ENCODE measurements at regions not wholly inside any gene's neighbourhood (a gene's known extent, or its start where the extent isn't known, plus 50 kb on each side); places are given as distances from the start of the nearest gene placed in this dataset.

DNA sequence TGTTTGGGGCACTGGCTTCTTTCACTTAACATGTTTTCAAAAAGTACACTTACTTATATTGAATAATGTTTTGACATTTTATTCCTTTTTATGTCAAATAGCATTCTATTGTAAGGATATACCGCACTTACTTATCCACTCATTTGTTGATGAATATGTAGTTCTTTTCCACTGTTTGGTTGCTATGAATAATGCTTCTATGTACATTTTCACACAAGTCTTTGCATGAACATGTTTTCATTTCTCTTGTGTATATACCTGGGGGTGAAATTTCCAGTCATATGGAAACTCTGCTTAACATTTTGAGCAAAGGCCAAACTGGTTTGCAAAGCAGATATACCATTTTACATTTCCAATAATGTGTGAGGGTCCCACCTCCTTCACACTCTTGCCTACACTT is 202.3 kb upstream of the GGTLC1 start:
- TF ChIP-seq, protein P1, sequence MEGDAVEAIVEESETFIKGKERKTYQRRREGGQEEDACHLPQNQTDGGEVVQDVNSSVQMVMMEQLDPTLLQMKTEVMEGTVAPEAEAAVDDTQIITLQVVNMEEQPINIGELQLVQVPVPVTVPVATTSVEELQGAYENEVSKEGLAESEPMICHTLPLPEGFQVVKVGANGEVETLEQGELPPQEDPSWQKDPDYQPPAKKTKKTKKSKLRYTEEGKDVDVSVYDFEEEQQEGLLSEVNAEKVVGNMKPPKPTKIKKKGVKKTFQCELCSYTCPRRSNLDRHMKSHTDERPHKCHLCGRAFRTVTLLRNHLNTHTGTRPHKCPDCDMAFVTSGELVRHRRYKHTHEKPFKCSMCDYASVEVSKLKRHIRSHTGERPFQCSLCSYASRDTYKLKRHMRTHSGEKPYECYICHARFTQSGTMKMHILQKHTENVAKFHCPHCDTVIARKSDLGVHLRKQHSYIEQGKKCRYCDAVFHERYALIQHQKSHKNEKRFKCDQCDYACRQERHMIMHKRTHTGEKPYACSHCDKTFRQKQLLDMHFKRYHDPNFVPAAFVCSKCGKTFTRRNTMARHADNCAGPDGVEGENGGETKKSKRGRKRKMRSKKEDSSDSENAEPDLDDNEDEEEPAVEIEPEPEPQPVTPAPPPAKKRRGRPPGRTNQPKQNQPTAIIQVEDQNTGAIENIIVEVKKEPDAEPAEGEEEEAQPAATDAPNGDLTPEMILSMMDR (IDR thresholded peaks at IDR 0.05; ENCODE audit: insufficient read depth, low read depth, low read length), result no peak
- no peak for TF ChIP-seq EZH2 (IDR thresholded peaks at IDR 0.05; ENCODE audit: insufficient read depth, low read length)
